SHP77 treated with DMSO at 0.1 percent for 48 hours (cell line): ENCODE measurements at regions not wholly inside any gene's neighbourhood (a gene's known extent, or its start where the extent isn't known, plus 50 kb on each side); places are given as distances from the start of the nearest gene placed in this dataset.
"Not testable (repeated sequence)": the region's sequence is repeated elsewhere in the genome, so short reads cannot be mapped to it uniquely, and the experiment has no call there.

Experiments
- DNase-seq: peaks from one replicate; lab custom pipeline; 2025; lab: John Stamatoyannopoulos, UW

DNA sequence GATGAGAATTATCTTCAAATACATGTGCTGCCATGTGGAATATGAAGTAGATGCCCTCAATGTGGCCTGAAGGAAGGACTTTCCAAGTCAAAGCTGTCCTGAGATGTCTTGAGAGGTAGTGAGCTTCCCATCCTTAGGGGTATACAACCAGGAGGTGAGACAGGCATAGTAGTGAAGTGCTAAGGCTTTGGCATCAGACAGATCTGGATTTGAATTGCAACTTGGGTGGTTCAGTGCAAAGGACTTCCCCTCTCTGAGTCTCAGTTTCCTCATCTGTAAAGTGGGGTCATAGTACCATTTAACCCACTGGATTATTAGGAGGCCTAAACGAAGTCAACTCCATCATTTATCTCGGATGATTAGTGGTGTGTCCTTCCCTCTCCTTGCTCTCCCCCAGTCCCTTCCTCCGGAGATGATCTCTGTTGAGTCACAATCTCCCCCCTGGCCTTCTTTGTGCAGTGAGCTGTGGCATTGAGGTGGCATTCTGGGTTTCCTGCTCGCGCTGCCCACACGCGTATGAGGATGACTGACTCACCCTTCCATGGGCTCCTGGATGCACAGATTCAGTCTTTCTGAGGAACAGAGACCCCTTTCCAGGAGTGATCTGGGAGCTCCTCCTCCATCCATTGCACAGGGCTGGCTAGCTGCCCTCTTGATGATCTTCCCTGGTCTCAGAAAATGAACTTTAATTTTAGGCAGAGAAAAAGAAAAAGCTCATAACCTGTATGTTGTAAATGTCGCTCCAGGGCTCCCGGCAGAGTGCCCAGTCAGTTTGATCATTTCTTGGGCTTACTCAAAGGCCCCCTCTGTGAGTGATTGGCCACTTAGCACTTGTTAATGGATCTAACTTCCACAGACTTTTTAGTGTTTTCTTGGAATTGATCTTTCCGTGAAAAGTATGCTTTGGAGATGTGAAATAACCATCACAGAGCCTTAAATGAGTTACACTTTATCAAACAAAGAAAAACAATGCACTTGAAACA is 354.6 kb downstream of the PTPRU start:
- DNase-seq, result no peak

DNA sequence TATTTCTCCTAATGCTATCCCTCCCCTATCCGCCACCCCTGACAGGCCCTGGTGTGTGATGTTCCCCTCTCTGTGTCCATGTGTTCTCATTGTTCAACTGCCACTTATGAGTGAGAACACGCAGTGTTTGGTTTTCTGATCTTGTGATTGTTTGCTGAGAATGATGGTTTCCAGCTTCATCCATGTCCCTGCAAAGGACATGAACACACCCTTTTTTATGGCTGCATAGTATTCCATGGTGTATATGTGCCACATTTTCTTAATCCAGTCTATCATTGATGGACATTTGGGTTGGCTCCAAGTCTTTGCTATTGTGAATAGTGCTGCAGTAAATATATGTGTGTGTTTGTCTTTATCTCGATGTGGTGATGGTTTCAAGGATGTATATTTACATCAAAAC is 353.4 kb downstream of the PTPRU start:
- DNase-seq, result not testable (repeated sequence)

DNA sequence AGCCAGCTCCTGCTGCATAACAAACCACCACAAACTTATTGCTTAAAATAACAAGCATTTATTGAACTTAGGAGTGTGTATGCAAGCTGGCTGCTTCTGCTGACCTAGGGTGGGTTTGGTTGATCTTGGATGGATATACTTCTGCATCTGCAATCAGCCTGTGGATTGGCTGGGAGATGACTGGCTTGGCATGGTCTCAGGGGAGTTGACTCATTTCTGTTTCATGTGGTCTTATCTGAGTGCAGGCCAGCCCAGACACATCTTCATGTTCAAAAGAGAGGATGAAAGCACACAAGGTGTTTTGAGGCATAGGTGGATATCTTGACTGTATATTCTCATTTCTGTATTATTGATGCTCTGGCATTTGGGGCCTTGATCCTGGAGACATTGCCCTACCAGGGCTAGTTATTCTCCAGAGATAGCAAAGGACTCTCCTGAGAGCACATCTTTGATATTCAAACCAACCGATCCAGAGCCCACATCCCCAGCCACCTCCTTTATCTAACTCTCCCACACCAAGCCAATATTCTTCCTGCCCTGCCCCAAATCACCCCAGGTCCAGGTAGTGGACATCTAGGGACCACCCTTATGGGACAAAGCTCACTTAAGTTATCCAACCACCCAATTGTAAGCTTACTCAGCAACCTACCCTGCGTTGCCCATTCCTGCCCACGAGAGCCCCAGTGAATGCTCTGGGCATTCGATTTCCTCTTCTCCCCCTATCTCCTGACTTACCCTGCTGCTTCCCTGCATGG is 350.8 kb downstream of the PTPRU start:
- DNase-seq, result no peak

DNA sequence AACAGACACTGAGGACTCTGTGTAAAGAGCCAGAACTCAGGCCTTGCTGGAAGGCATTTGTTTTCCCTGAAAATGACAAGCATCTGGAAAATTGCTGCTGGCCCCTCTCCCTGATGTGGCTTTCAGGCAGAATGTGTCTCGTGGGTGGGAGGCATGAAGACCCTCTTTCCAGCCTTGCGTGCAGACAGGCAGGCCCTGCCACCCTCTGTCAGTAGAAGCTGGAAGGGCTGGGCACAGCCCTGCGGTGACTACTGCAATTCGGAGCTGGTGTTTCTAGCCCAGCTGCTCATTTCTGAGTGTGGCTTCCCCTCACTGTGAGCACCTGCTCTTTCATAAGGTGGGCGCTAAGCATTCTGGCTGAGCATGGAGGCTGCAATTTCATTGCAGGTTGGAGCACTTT is 349.9 kb downstream of the PTPRU start:
- DNase-seq, result no peak

DNA sequence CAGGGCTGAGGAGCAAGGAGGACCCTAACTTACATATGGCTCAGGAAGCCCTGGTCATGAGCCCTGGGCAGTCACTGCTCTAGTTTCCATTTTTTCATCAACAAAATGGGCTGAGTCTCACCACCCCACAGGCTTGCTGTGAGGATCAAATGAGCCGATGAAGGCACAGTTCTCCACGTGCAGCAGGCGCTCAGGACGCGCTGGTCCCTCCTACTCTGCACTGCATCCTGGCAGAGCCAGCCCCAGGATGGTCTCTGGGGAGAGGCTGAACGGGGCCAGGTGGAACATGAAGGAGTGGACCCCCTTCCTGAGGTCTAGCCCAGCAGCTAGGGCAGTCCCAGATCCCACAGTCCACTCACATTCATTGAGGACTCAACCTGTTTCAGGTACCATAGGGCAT is 349.3 kb downstream of the PTPRU start:
- no peak for DNase-seq

DNA sequence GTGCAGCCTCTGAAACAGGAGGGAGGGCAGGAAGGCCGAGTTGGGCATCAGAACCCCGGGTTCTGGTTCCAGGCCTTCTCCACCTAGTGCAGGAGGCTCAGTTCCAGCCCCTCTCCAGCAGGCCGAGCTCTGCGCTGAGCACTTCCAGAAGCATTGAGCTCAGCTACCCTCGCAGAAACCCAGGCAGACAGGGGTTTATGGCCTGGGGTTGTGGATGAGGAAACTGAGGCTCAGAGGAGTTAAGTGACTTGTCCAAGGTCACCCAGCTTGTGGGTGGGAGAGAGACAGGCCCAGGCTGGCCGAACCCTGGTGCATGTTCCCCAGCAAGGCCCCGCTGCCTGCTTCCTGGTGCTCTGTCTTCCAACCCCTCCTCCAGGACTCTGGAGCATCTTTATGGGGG is 348.9 kb downstream of the PTPRU start:
- DNase-seq, result no peak

DNA sequence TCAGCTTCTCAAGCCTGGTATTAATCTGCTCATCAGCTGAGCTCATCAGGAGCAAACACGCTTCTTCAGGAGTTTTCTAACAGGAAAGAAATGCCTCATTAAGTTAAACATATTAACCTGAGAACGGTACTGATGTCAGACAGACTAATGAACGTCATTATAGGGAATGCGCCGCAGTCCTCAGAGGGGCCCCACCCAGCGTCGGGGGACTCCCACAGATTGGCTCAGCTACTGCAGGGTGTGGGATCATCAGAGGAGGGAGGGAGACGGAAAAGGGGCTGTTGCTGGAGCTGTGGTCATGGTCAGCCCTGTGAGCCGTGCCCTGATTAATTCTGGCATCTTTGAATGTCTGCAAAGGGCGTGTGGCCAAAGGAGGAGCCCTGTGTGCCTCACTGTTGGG is 348.5 kb downstream of the PTPRU start:
- no peak for DNase-seq

DNA sequence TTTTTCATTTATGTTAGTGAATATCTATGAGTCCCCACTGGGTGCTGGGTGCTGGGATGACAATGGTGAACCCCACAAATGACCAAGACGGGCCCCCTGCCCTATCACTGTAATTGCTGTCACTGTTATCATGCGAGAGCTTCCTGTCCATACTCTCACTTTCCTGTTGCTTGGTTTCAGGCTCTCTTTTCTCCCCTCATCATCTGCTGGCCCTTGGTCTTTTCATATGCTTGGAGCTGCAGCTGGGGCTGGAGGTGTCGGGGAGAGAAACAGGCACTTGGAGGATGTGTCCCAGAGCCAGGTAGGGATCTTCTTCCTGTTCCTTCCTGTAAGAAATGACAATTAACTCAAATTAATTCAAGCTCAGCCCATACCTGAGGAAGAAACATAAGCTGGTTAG is 348.0 kb downstream of the PTPRU start:
- no peak for DNase-seq

DNA sequence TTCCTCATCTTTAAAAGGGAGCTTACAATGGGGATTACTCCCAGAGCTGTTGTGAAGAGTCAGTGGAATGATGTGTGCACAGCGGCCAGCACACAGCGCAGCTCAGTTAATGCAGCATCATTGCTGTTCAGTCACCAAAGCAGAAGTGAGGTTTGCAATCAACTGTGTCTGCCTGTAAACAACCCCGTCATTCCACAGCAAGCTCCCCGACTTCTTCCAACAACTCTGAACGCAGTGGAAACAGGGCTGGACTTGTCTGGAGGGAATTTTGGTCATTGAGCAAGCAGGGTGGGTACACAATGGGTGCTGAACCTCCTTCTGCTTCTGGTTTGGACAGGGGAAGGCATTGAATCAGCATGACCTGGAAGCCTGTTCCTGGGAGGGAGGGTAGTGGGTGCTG is 347.4 kb downstream of the PTPRU start:
- DNase-seq, result no peak

DNA sequence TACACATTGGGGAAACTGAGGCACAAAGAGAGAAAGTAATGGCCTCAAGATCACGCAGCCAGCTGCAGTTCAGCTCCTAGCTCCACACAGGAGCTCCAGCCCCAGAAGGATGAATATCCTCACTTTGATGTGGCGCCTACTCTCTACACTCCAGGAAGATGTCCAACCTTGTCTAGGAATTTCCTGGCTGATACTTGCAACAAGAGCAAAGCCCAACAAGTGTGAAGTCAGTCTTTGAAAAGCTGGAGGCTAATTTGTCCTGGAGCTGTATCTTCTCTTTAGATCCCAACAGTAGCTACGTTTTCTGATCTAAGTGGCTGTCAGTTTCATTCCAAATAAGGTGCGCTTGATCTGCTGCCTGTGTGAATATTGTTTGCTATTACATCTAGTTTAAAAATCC is 344.9 kb downstream of the PTPRU start:
- no peak for DNase-seq

DNA sequence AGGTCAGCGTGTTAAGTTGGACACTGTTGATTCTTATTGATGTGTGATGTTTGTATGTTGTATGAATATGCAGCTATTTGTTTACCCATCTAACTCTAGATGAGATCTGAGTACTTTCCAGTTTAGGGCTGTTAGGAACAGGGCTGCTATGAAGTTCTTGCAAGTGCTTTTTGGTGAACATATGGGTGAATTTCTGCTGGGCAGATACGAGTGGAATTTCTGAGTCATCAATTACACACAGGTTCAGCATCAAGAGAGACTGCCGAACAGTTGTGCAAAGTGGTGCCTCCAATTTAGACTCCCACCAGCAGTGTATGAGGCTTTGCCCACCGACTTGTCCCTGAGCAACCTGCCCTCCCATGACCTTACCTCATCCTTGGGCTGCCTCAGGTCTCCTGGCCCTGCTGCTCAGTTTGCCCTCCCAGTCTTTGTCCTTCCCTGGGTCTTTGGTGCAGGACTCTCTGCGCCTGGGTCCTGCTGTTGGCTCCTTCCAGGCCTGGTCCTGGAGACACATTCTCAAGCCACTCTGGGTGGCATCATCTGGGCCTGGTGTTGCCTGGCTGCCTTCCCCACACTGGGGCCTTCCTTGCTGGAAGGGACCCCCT is 343.6 kb downstream of the PTPRU start:
- DNase-seq, result no peak

DNA sequence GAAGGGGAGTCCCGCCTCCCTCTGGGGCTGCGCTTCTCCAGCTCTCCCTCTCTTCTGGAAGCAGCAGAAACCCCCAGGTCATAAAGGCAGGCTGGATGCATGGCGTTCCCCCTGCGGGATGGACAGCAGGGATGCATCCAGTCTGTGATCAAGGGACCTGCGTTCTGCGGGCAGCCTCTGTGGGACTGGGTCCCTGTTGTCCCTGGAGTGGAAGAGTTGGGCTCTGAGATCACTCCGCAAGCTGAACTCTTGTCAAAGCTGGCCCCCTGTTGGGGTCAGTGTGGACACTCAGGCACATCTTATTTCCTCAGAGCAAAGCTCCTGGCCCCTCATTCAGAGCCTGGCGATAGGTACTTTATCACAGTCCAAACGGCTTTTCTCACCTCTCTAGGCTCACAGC is 341.2 kb downstream of the PTPRU start:
- DNase-seq, result no peak

DNA sequence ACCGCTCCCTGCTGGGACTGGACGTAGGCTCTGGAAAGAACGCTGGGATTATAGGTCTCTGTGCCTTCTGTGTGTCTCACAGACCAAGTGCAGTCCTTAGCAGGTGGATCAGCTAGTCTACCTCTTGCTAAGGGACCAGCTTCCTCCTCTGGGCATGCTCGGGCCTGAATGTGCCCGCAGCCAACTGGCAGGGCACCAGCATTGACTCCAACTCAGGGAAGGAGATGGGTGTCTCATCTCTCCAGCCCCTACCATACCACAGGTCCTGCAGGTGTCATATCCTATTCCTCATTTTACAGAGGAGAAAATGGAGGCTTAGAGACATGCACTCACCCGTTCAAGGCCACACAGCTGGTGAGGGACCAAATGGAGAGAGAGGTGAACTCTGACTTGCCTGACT is 340.2 kb downstream of the PTPRU start:
- no peak for DNase-seq

DNA sequence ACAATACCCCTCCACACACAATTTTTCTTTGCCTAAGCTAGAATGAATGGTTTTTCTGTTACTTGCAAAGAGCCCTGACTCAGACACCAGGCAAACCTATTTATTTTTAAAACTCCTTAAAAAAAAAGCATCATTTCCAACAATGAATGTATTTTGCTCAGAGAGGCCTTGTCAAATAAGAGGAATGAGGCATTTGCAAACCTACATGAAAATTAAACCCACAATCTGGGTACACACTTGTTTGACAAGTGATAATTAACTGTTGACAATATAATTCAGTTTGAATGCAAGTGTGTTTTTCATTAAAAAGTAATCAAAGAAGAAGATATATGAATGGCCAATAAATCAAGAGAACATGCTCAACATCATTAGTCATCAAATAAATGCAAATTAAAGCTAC is 339.5 kb downstream of the PTPRU start:
- DNase-seq, result no peak

DNA sequence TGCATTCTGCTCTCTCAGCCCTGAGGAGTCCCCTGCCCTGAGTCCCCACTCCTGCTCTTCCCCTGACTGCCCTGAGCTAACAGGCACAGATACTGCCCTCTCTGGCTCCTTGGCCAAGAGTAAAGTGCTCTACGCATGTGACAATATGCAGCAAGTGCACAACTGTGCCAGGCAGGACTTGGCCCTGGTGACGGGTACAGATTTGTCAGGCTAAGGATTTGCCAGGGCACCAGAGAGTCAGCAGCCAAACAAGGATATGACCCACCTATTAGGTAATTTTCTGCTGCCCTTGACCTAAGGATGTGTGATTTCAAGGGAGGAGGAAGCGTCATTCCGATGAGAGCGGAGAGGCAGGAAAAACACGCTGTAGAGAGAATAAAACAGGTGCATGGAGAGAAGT is 339.0 kb downstream of the PTPRU start:
- no peak for DNase-seq

DNA sequence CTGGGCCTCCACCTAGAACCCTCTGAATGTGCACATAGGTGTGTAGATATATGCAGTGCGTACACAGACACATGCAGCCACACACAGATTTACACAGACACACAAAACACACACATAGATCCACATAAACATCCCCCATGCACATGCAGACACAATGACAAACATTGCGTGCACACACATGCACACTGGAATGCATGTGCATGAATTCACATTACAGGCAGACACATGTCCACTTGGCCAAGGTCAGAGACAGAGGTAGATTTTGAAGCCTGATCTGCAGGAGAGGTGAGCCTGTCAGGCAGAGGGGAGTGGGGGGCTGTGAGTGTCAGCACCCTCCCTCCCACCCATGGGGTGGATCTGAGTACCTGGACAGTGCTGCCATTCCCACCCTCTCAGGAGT is 338.5 kb downstream of the PTPRU start:
- DNase-seq, result no peak

DNA sequence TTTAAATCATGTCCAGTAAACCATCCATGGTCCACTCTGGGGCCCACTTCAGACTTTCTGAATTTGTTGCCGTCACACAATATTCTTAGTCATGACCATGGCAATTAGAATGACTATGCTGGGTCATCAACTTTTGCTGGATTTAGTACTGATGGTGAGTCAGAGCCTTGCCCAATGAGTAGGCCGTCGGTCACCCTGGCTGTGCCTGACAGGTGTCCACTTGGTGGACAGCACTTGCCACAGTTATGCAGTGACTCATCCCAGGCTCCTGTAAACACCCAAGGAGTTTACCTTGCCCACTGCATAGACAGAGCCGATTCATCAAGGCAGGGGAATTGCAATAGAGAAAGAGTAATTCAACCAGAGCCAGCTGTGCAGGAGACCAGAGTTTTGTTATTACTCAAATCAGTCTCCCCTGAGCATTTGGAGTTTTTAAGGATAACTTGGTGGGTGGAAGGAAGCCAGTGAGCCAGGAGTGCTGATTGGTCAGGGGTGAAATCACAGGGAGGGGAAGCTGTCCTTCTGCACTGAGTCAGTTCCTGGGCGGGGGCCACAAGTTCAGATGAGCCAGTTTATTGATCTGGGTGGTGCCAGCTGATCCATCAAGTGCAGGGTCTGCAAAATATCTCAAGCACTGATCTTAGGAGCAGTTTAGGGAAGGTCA is 333.8 kb downstream of the PTPRU start:
- DNase-seq, result no peak

DNA sequence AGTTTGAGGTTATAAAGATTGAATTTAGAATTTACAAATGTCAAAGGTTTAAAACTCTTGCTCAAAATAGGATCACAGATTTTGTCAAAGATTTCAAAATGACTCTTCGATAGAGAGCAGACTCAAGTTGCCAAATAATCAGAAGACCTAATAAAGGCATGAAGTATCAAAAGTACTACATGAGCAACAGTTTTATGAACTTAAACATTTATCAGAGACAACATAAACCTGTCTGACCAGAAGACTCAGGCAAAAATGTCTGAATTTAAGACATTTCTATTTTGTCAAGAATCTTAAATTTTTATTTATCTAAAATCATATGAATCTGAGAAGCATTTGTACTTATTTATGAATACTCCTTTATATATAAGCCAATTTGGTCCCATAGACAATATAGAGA is 330.9 kb downstream of the PTPRU start:
- no peak for DNase-seq

DNA sequence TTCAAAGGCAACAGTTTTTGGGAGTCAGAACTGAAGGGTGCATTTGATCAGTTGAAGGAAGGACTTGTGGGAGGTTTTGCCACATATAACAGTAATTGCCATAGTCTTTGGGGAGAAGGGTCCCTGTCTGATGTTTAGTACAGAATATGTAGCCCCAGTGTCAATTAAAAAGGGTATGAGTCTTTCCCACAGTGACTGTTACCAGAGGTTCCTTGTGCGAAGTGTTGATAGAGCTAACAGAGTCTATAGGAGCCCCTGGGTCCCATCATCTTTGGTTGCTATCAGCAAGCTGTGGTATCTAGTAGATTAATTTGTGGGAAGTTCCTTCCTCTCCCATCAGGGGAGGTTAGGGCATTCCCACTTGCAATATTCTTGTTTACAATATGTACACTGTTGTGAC is 329.2 kb downstream of the PTPRU start:
- DNase-seq, result no peak

DNA sequence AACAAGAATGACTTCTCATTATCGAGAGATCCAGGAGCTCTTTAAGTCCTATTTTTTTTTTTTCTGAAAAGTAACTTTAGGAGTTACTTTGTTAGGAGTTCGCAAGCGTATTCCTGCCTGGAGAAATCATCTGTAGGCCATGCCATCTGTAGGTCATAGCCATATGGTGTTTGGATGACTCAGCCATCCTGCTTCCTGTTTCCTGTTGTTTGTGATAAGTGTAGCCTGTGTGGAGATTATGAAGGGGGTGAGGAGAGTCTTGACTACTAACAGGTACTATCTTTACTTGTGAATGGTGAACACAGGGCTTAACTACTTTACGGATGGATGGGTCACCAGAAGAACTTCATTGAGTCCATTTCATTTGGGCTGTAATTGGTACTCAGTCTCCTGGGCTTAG is 327.2 kb downstream of the PTPRU start:
- no peak for DNase-seq

DNA sequence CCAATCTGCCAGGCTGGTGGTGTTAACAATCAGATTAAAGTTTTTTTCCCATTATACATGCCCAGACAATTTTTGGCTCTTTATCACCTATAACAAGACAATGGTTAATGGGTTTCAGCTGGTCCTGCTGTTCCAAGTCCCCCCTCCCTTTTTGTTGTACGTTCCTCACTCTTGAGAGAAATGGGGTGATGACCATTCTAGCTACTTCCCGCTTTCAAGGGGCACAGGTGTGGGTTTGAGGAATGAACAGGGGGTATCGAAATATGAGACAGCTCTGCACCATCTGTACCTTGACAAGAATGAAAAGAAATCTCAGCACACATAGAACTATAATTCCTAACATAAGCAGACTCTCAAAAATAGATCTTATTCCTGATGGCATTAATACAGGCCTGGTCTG is 326.8 kb downstream of the PTPRU start:
- DNase-seq, result no peak

DNA sequence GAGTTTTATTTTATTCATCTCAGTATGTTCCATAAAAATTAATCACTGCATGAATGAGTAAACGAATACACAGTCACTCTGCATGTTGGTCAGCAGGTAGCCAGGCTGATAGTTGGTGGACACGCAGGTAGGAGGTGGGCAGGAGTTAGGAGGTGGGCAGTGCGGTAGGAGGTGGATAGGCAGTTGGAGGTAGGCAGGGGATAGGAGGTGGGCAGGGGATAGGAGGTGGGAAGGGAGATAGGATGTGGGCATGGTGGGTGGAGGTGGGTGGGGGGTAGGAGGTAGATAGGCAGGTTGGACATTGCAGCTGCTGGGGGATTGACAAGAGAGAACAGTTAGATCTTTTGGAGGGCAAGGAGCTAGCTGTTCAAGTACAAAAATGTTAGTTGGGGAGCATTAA is 322.7 kb downstream of the PTPRU start:
- DNase-seq, result no peak
